ENCODE measurements at regions not wholly inside any gene's neighbourhood (a gene's known extent, or its start where the extent isn't known, plus 50 kb on each side); places are given as distances from the start of the nearest gene placed in this dataset.

DNA sequence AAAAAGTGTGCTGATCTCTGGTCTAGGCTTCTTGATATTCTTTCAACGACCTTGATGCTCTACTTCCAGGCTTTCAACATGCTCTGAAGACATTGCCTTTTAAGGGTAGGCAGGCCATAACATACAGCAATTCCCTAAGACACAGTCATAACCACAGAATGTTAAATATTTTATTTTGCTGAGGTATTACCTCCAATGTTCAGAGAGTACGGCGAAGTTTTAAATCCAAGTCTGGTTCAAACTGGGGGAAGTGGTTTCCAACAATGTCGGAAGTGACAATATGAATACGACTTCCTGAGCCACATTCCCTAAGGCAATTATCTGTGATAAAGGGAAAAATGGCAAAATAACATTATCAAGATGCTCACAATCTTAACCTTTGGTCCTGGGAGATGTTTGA is 1077.9 kb upstream of the PIK3C3 start:
- intact Hi-C loops (cut with micrococcal nuclease; ENCODE audit: unreplicated experiment) = no loop called here
- Histone ChIP-seq H3K27ac (ENCODE audit: low read depth, low read length, poor library complexity, severe bottlenecking) (no peak overlapping the region), H3K4me3 (ENCODE audit: low read depth, low read length, poor library complexity, severe bottlenecking) (no peak overlapping the region), H3K9me2 (ENCODE audit: insufficient read depth, low read length) (no peaks in the 10 kb centered on the region), H3K9me3 (ENCODE audit: low read length) (no peaks in the 10 kb centered on the region), H2AFZ (ENCODE audit: low read length) (no peak overlapping the region), H3K4me1 (ENCODE audit: insufficient read depth, low read length, poor library complexity, severe bottlenecking) (no peaks in the 10 kb centered on the region), H3K79me2 (ENCODE audit: insufficient read depth, low read depth, low read length) (no peaks in the 10 kb centered on the region), H3K4me2 (ENCODE audit: low read length) (no peak overlapping the region), H4K20me1 (ENCODE audit: insufficient read depth, low read length) (no peaks in the 10 kb centered on the region), H3K36me3 (ENCODE audit: insufficient read depth, low read length) (no peaks in the 10 kb centered on the region)
- TF ChIP-seq, protein P1, sequence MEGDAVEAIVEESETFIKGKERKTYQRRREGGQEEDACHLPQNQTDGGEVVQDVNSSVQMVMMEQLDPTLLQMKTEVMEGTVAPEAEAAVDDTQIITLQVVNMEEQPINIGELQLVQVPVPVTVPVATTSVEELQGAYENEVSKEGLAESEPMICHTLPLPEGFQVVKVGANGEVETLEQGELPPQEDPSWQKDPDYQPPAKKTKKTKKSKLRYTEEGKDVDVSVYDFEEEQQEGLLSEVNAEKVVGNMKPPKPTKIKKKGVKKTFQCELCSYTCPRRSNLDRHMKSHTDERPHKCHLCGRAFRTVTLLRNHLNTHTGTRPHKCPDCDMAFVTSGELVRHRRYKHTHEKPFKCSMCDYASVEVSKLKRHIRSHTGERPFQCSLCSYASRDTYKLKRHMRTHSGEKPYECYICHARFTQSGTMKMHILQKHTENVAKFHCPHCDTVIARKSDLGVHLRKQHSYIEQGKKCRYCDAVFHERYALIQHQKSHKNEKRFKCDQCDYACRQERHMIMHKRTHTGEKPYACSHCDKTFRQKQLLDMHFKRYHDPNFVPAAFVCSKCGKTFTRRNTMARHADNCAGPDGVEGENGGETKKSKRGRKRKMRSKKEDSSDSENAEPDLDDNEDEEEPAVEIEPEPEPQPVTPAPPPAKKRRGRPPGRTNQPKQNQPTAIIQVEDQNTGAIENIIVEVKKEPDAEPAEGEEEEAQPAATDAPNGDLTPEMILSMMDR (conservative IDR thresholded peaks at IDR 0.05; ENCODE audit: low read length) = no peak
- TF ChIP-seq EZH2phosphoT487 (IDR thresholded peaks at IDR 0.05; ENCODE audit: borderline replicate concordance, low read depth, low read length) = no peak
- ChIA-PET POLR2A (no interaction called here), CTCF (ENCODE audit: unreplicated experiment) (no interaction called here)
- DNase-seq (ENCODE audit: low spot score) = no peak
- BruUV-seq (replicated peaks) = no TSS peak

DNA sequence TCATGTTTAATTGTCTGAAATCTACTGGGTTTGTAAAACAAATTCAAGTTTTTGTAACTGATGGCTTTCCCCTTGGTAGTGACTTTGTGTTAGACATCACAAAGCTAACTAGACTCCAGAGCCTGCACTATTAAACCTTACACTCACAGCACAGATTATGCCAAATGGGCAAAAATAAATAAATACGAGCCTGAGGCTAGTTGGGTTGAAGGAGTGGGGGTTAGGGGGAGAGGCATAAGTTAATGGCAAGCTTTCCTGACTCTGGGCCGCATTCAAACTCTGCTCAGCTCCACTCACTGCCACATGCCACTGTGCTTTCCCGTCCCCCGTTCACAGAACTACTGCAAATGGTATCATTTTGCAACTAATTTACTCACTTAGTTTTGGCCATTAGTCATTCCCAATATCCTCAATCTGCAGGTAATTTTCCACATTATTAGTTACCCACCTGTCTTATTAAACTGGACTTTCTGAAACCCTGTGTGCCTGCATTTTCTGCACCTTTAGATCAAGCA is 1079.9 kb upstream of the PIK3C3 start:
- H3K27ac ChIP-seq (ENCODE audit: low read depth, low read length, poor library complexity, severe bottlenecking) = no peak overlapping the region
- ChIA-PET POLR2A (no interaction called here), CTCF (ENCODE audit: unreplicated experiment) (no interaction called here)
- no peak overlapping the region for H2AFZ ChIP-seq (ENCODE audit: low read length)
- no peaks in the 10 kb centered on the region for H3K36me3 ChIP-seq (ENCODE audit: insufficient read depth, low read length)
- DNase-seq (ENCODE audit: low spot score) = no peak
- H4K20me1 ChIP-seq (ENCODE audit: insufficient read depth, low read length) = no peaks in the 10 kb centered on the region
- no peaks in the 10 kb centered on the region for H3K9me2 ChIP-seq (ENCODE audit: insufficient read depth, low read length)
- TF ChIP-seq, protein P1 (conservative IDR thresholded peaks at IDR 0.05; ENCODE audit: low read length) = no peak
- TF ChIP-seq EZH2phosphoT487 (IDR thresholded peaks at IDR 0.05; ENCODE audit: borderline replicate concordance, low read depth, low read length) = no peak
- intact Hi-C loops (cut with micrococcal nuclease; ENCODE audit: unreplicated experiment) = no loop called here
- no TSS peak for BruUV-seq (replicated peaks)
- no peaks in the 10 kb centered on the region for H3K79me2 ChIP-seq (ENCODE audit: insufficient read depth, low read depth, low read length)
- no peak overlapping the region for H3K4me2 ChIP-seq (ENCODE audit: low read length)
- H3K9me3 ChIP-seq (ENCODE audit: low read length) = no peaks in the 10 kb centered on the region
- no peaks in the 10 kb centered on the region for H3K4me1 ChIP-seq (ENCODE audit: insufficient read depth, low read length, poor library complexity, severe bottlenecking)
- H3K4me3 ChIP-seq (ENCODE audit: low read depth, low read length, poor library complexity, severe bottlenecking) = no peak overlapping the region

DNA sequence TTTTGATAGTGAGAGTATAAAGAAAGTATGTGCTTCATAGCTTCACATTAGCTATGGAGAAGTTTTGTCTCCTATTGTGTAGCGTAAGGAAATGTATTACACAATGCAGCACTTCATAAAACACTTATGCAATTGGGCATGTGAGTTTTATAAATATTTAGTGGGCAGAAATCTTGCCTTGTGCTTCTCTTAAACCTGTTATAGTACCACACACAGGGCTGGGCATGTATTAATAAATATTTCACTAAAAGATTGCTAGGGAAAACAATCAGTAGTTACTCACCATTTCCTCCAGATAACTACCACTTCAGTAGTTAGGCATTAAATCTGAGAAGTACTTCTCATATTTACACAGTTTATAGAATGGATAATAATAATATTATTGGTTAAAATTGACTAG is 1080.8 kb upstream of the PIK3C3 start:
- intact Hi-C loops (cut with micrococcal nuclease; ENCODE audit: unreplicated experiment) = no loop called here
- ChIA-PET CTCF (ENCODE audit: unreplicated experiment) (no interaction called here), POLR2A (no interaction called here)
- Histone ChIP-seq H4K20me1 (ENCODE audit: insufficient read depth, low read length) (no peaks in the 10 kb centered on the region), H3K9me3 (ENCODE audit: low read length) (no peaks in the 10 kb centered on the region), H3K36me3 (ENCODE audit: insufficient read depth, low read length) (no peaks in the 10 kb centered on the region), H3K4me3 (ENCODE audit: low read depth, low read length, poor library complexity, severe bottlenecking) (no peak overlapping the region), H3K4me1 (ENCODE audit: insufficient read depth, low read length, poor library complexity, severe bottlenecking) (no peaks in the 10 kb centered on the region), H2AFZ (ENCODE audit: low read length) (no peak overlapping the region), H3K27ac (ENCODE audit: low read depth, low read length, poor library complexity, severe bottlenecking) (no peak overlapping the region), H3K4me2 (ENCODE audit: low read length) (no peak overlapping the region), H3K9me2 (ENCODE audit: insufficient read depth, low read length) (no peaks in the 10 kb centered on the region), H3K79me2 (ENCODE audit: insufficient read depth, low read depth, low read length) (no peaks in the 10 kb centered on the region)
- no TSS peak for BruUV-seq (replicated peaks)
- no peak for TF ChIP-seq EZH2phosphoT487 (IDR thresholded peaks at IDR 0.05; ENCODE audit: borderline replicate concordance, low read depth, low read length)
- TF ChIP-seq, protein P1 (conservative IDR thresholded peaks at IDR 0.05; ENCODE audit: low read length) = no peak
- no peak for DNase-seq (ENCODE audit: low spot score)
